RPMI8226 (cell line): ENCODE measurements at regions not wholly inside any gene's neighbourhood (a gene's known extent, or its start where the extent isn't known, plus 50 kb on each side); places are given as distances from the start of the nearest gene placed in this dataset.

Experiments used
- DNase-seq: peaks from one replicate; pipeline ENCODE4 v3.0.0-alpha.2; 2015

- DNase-seq, result no peak
These were observed 147.4 kb upstream of the MLN start for GRCh38 chr6:33950891-33951889.

- peak; percentile 67 for DNase-seq
These were observed 146.7 kb upstream of the MLN start for GRCh38 chr6:33950472-33950881.

- DNase-seq, result no peak
These were observed 146.2 kb upstream of the MLN start for GRCh38 chr6:33949877-33950435.

GRCh38 chr6:33949111-33949510 is 145.3 kb upstream of the MLN start:
- no peak for DNase-seq

- peak; percentile 70 for DNase-seq
These were observed 144.3 kb upstream of the MLN start for GRCh38 chr6:33947916-33948594.

GRCh38 chr6:33947047-33947446 is 143.2 kb upstream of the MLN start:
- no peak for DNase-seq

GRCh38 chr6:33945931-33946330 is 142.1 kb upstream of the MLN start:
- no peak for DNase-seq

GRCh38 chr6:33944686-33945411 is 141.0 kb upstream of the MLN start:
- DNase-seq, result no peak

GRCh38 chr6:33936886-33937285 is 133.1 kb upstream of the MLN start:
- DNase-seq, result no peak

- DNase-seq, result no peak
These were observed 131.8 kb upstream of the MLN start for GRCh38 chr6:33935439-33936080.

GRCh38 chr6:33934731-33935270 is 131.0 kb upstream of the MLN start:
- DNase-seq, result no peak

GRCh38 chr6:33933101-33933500 is 129.3 kb upstream of the MLN start:
- no peak for DNase-seq

GRCh38 chr6:33931799-33932198 is 128.0 kb upstream of the MLN start:
- DNase-seq, result no peak

GRCh38 chr6:33929575-33930288 is 125.9 kb upstream of the MLN start:
- no peak for DNase-seq

GRCh38 chr6:33927616-33928015 is 123.8 kb upstream of the MLN start:
- no peak for DNase-seq

- no peak for DNase-seq
These were observed 123.3 kb upstream of the MLN start for GRCh38 chr6:33927112-33927511.

- DNase-seq, result no peak
These were observed 122.6 kb upstream of the MLN start for GRCh38 chr6:33926451-33926850.

GRCh38 chr6:33925936-33926335 is 122.1 kb upstream of the MLN start:
- DNase-seq, result no peak

- no peak for DNase-seq
These were observed 121.4 kb upstream of the MLN start for GRCh38 chr6:33925210-33925609.

GRCh38 chr6:33924681-33925080 is 120.9 kb upstream of the MLN start:
- DNase-seq, result no peak

GRCh38 chr6:33923857-33924514 is 120.2 kb upstream of the MLN start:
- peak; percentile 82 for DNase-seq
